ENCODE measurements at regions not wholly inside any gene's neighbourhood (a gene's known extent, or its start where the extent isn't known, plus 50 kb on each side); places are given as distances from the start of the nearest gene placed in this dataset.

DNA sequence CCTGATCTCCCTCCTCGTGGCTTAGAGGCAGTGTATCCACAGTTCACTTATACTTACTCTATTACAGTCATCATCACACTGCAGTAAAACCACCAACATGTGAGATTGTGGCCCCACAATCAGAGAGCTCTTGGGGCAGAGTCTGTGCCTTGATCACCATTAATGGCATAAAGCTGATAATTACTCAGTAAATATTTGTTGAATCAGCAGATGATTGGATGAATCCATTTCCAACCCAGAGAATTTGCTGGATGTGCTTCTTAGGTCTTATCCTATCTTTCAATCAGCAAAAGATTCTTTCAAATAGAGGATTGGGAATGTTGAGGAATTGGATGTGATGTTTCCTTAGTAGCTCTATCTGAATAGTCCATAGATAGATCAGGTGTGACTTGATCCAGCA lies 88.8 kb upstream of the PITX1 start:
- WGBS (ENCODE audit: extremely low coverage, insufficient read length, low lambda C conversion rate) = no CpG with 5 or more reads among the region's 1 CpG
- H2BK12ac ChIP-seq (ENCODE audit: insufficient read length, low read depth, low read length) = no peak overlapping the region
- no peak overlapping the region for H3K4me3 Mint-ChIP-seq

More for the DNA sequence above, 88.8 kb upstream of the PITX1 start:
- Histone ChIP-seq H2BK5ac (ENCODE audit: insufficient read length, low read length) (no peak overlapping the region), H3K4ac (ENCODE audit: low read depth, low read length) (no peak overlapping the region), H3K27ac (ENCODE audit: insufficient read length, low read depth, low read length) (no peak overlapping the region), H3K18ac (ENCODE audit: insufficient read length, low read depth, low read length) (no peak overlapping the region), H3K56ac (ENCODE audit: insufficient read length, low read depth, low read length) (no peak overlapping the region), H3K23ac (ENCODE audit: insufficient read length, low read depth, low read length) (no peak overlapping the region), H4K5ac (ENCODE audit: insufficient read length, low read depth, low read length) (no peak overlapping the region), H3K4me2 (ENCODE audit: insufficient read depth, insufficient read length, low read length) (no peak overlapping the region), H3K4me1 (ENCODE audit: insufficient read depth, low read length) (no peaks in the 10 kb centered on the region), H2BK15ac (ENCODE audit: low read depth, low read length) (no peak overlapping the region), H4K20me1 (ENCODE audit: control insufficient read depth, insufficient read depth, insufficient read length) (no peaks in the 10 kb centered on the region), H3K23me2 (ENCODE audit: insufficient read length, low read depth, low read length, poor library complexity, severe bottlenecking) (no peaks in the 10 kb centered on the region), H2BK20ac (ENCODE audit: low read depth, low read length, poor library complexity, severe bottlenecking) (no peak overlapping the region), H3T11ph (ENCODE audit: low read length) (no peak overlapping the region), H2AK5ac (ENCODE audit: insufficient read length, low read length) (no peak overlapping the region), H3K79me2 (ENCODE audit: insufficient read depth, low read length) (no peaks in the 10 kb centered on the region), H3K27me3 (ENCODE audit: insufficient read depth, low read length) (no peaks in the 10 kb centered on the region), H3K79me1 (ENCODE audit: insufficient read depth, low read depth, low read length, poor library complexity, severe bottlenecking) (no peaks in the 10 kb centered on the region), H3K9me3 (ENCODE audit: control insufficient read depth, low read depth, low read length) (no peaks in the 10 kb centered on the region), H2AFZ (ENCODE audit: low read length) (no peak overlapping the region), H3K9ac (ENCODE audit: extremely low read depth, insufficient read length, low read length) (no peak overlapping the region), H3K14ac (ENCODE audit: insufficient read depth, low read length) (no peak overlapping the region), H4K91ac (ENCODE audit: insufficient read length, low read depth, low read length) (no peak overlapping the region), H2BK120ac (ENCODE audit: low read depth, low read length, poor library complexity, severe bottlenecking) (no peak overlapping the region), H4K8ac (replicated peaks; ENCODE audit: insufficient read length, low read depth, low read length) (no peak overlapping the region)
- Mint-ChIP-seq H3K27ac (no peak overlapping the region), H3K4me1 (no peaks in the 10 kb centered on the region), H3K27me3 (ENCODE audit: low read depth) (peaks cover 77% of the 10 kb centered on the region), H3K36me3 (ENCODE audit: insufficient read depth in 1 of 3, low read depth in 3 of 3) (no peaks in the 10 kb centered on the region), H3K9me3 (no peaks in the 10 kb centered on the region)
- no peak for DNase-seq
- TF ChIP-seq, protein P1, sequence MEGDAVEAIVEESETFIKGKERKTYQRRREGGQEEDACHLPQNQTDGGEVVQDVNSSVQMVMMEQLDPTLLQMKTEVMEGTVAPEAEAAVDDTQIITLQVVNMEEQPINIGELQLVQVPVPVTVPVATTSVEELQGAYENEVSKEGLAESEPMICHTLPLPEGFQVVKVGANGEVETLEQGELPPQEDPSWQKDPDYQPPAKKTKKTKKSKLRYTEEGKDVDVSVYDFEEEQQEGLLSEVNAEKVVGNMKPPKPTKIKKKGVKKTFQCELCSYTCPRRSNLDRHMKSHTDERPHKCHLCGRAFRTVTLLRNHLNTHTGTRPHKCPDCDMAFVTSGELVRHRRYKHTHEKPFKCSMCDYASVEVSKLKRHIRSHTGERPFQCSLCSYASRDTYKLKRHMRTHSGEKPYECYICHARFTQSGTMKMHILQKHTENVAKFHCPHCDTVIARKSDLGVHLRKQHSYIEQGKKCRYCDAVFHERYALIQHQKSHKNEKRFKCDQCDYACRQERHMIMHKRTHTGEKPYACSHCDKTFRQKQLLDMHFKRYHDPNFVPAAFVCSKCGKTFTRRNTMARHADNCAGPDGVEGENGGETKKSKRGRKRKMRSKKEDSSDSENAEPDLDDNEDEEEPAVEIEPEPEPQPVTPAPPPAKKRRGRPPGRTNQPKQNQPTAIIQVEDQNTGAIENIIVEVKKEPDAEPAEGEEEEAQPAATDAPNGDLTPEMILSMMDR (conservative IDR thresholded peaks at IDR 0.05) = no peak
